A673 (cell line): ENCODE measurements at regions not wholly inside any gene's neighbourhood (a gene's known extent, or its start where the extent isn't known, plus 50 kb on each side); places are given as distances from the start of the nearest gene placed in this dataset.

Experiments used
- BruUV-seq: library from RNA; stranded (reverse); fragments of 400-500 nt; replicated peaks from 2 replicates; lab custom pipeline; 2021; lab: Mats Ljungman, UMichigan
- CTCF ChIA-PET: fragments of 300-600 bp; sonication (Branson Sonifier 250); formaldehyde crosslinking; loops from one replicate; lab custom pipeline; 2022; ENCODE audit warnings: antibody characterized with exemption; lab: Charles Lee
- POLR2A ChIA-PET: fragments of 300-600 bp; sonication (Branson Sonifier 250); formaldehyde crosslinking; loops from one replicate; lab custom pipeline; 2022; ENCODE audit warnings: antibody characterized with exemption; ENCODE audit not compliant: low non-redundant PET; lab: Charles Lee
- DNase-seq: peaks from one replicate; pipeline ENCODE4 v3.0.0-alpha.2; 2015; ENCODE audit warnings: low spot score
- H3K27ac ChIP-seq: fragments of 200-600 bp; sonication (generic); 2 replicates; pipeline ENCODE4 v1.5.1; 2016; ENCODE audit warnings: mixed run types, low read depth, mild to moderate bottlenecking, mixed read lengths, antibody characterized with exemption, low read length; ENCODE audit not compliant: poor library complexity, severe bottlenecking
- H3K27me3 ChIP-seq: fragments of 200-600 bp; sonication (generic); replicated peaks from 2 replicates; pipeline ENCODE4 v1.6.1; 2017; ENCODE audit warnings: mixed run types, low read depth, mild to moderate bottlenecking, mixed read lengths, antibody characterized with exemption, low read length; ENCODE audit not compliant: insufficient read depth, poor library complexity
- H3K36me3 ChIP-seq: fragments of 200-600 bp; sonication (generic); 2 replicates; pipeline ENCODE4 v1.6.1; 2016; ENCODE audit warnings: mixed run types, mild to moderate bottlenecking, mixed read lengths, antibody characterized with exemption, low read length; ENCODE audit not compliant: insufficient read depth, poor library complexity, severe bottlenecking
- H3K4me1 ChIP-seq: fragments of 200-600 bp; sonication (generic); 2 replicates; pipeline ENCODE4 v1.6.1; 2017; ENCODE audit warnings: mixed run types, mild to moderate bottlenecking, mixed read lengths, antibody characterized with exemption, low read length; ENCODE audit not compliant: insufficient read depth, poor library complexity, severe bottlenecking
- H3K4me3 ChIP-seq: fragments of 200-600 bp; sonication (generic); 2 replicates; pipeline ENCODE4 v1.5.1; 2016; ENCODE audit warnings: low read depth, mixed run types, mild to moderate bottlenecking, mixed read lengths, low read length; ENCODE audit not compliant: poor library complexity, severe bottlenecking
- H3K9me3 ChIP-seq: fragments of 200-600 bp; sonication (generic); 2 replicates; pipeline ENCODE4 v1.6.1; 2016; ENCODE audit warnings: mixed run types, low read depth, mild to moderate bottlenecking, mixed read lengths, antibody characterized with exemption, low read length; ENCODE audit not compliant: poor library complexity, severe bottlenecking
- CTCF ChIP-seq: fragments of 300-800, 200-600 bp; sonication (generic); conservative IDR thresholded peaks from 2 replicates; pipeline ENCODE4 v1.5.1; 2017; ENCODE audit warnings: low read depth, mild to moderate bottlenecking, antibody characterized with exemption, low read length, moderate library complexity, mixed read lengths
- EZH2 ChIP-seq: fragments of 200-600 bp; sonication (generic); IDR thresholded peaks from 2 replicates; pipeline ENCODE4 v1.6.1; 2017; ENCODE audit warnings: borderline replicate concordance, low read depth, mild to moderate bottlenecking, mixed read lengths, antibody characterized with exemption, low read length; ENCODE audit not compliant: poor library complexity, severe bottlenecking
- intact Hi-C: fragments of 100-400 bp; cut with micrococcal nuclease; formaldehyde crosslinking; loops from one replicate; pipeline ENCODE4 v1.10.0; 2022; ENCODE audit not compliant: unreplicated experiment

- no peak overlapping the region for H3K4me3 ChIP-seq
- H3K36me3 ChIP-seq: no peaks in the 10 kb centered on the region
- TF ChIP-seq EZH2 (no peak), CTCF (no peak)
- H3K27me3 ChIP-seq: no peaks in the 10 kb centered on the region
- H3K4me1 ChIP-seq: no peaks in the 10 kb centered on the region
- intact Hi-C loops: no loop called here
- DNase-seq: no peak
- ChIA-PET POLR2A (no interaction called here), CTCF (no interaction called here)
- no TSS peak for BruUV-seq
- no peaks in the 10 kb centered on the region for H3K9me3 ChIP-seq
- no peak overlapping the region for H3K27ac ChIP-seq
These were observed 866.8 kb downstream of the FAM181B start for GRCh38 chr11:81866896-81867295.

- no peak for DNase-seq
- no peaks in the 10 kb centered on the region for H3K27me3 ChIP-seq
- no TSS peak for BruUV-seq
- ChIA-PET POLR2A (interaction anchor here (0.6 kb wide), 1 partner anchor 227 kb away, joined by 3 read pairs; no protein-coding TSS in a partner anchor), CTCF (no interaction called here)
- no peaks in the 10 kb centered on the region for H3K4me1 ChIP-seq
- intact Hi-C loops: no loop called here
- TF ChIP-seq EZH2: no peak
- no peak for TF ChIP-seq CTCF
- H3K36me3 ChIP-seq: no peaks in the 10 kb centered on the region
- no peak overlapping the region for H3K27ac ChIP-seq
- H3K9me3 ChIP-seq: no peaks in the 10 kb centered on the region
- no peak overlapping the region for H3K4me3 ChIP-seq
These were observed 876.3 kb downstream of the FAM181B start for GRCh38 chr11:81857386-81857785.

- no TSS peak for BruUV-seq
- H3K4me3 ChIP-seq: no peak overlapping the region
- H3K4me1 ChIP-seq: no peaks in the 10 kb centered on the region
- no peaks in the 10 kb centered on the region for H3K27me3 ChIP-seq
- no peak for DNase-seq
- intact Hi-C loops: no loop called here
- POLR2A ChIA-PET: no interaction called here
- CTCF ChIA-PET: no interaction called here
- H3K9me3 ChIP-seq: no peaks in the 10 kb centered on the region
- no peaks in the 10 kb centered on the region for H3K36me3 ChIP-seq
- TF ChIP-seq EZH2 (no peak), CTCF (no peak)
- no peak overlapping the region for H3K27ac ChIP-seq
These were observed 879.9 kb downstream of the FAM181B start for GRCh38 chr11:81853791-81854190.
